H9 (cell line): ENCODE measurements at regions not wholly inside any gene's neighbourhood (a gene's known extent, or its start where the extent isn't known, plus 50 kb on each side); places are given as distances from the start of the nearest gene placed in this dataset.
"Not testable (repeated sequence)": the region's sequence is repeated elsewhere in the genome, so short reads cannot be mapped to it uniquely, and the experiment has no call there.

ENCODE experiments used
- DNase-seq: peaks from one replicate; pipeline ENCODE4 v3.0.0-alpha.2; 2017
- H2AFZ ChIP-seq: one replicate; pipeline ENCODE4 v1.6.1; 2013; ENCODE audit warnings: mild to moderate bottlenecking, low read length, control low read depth, moderate library complexity
- H2AK5ac ChIP-seq: 2 replicates; pipeline ENCODE4 v1.6.1; 2013; ENCODE audit warnings: low read length, control low read depth, mixed read lengths; ENCODE audit not compliant: insufficient read length
- H2BK120ac ChIP-seq: one replicate; pipeline ENCODE4 v1.6.1; 2013; ENCODE audit warnings: low read depth, mild to moderate bottlenecking, low read length, control low read depth, inconsistent platforms; ENCODE audit not compliant: poor library complexity, severe bottlenecking
- H2BK12ac ChIP-seq: 2 replicates; pipeline ENCODE4 v1.6.1; 2013; ENCODE audit warnings: low read length, control low read depth, mixed read lengths, low read depth; ENCODE audit not compliant: insufficient read length
- H2BK15ac ChIP-seq: 2 replicates; pipeline ENCODE4 v1.6.1; 2013; ENCODE audit warnings: low read depth, low read length, control low read depth
- H2BK20ac ChIP-seq: one replicate; pipeline ENCODE4 v1.6.1; 2013; ENCODE audit warnings: low read depth, mild to moderate bottlenecking, low read length, control low read depth, inconsistent platforms; ENCODE audit not compliant: poor library complexity, severe bottlenecking
- H2BK5ac ChIP-seq: 2 replicates; pipeline ENCODE4 v1.6.1; 2013; ENCODE audit warnings: low read length, control low read depth, mixed read lengths; ENCODE audit not compliant: insufficient read length
- H3K14ac ChIP-seq: 2 replicates; pipeline ENCODE4 v1.6.1; 2013; ENCODE audit warnings: low read length, control low read depth; ENCODE audit not compliant: insufficient read depth
- H3K18ac ChIP-seq: 2 replicates; pipeline ENCODE4 v1.6.1; 2013; ENCODE audit warnings: low read depth, mild to moderate bottlenecking, mixed read lengths, low read length, control low read depth; ENCODE audit not compliant: insufficient read length
- H3K23ac ChIP-seq: 2 replicates; pipeline ENCODE4 v1.6.1; 2013; ENCODE audit warnings: low read length, control low read depth, mixed read lengths, low read depth; ENCODE audit not compliant: insufficient read length
- H3K23me2 ChIP-seq: 2 replicates; pipeline ENCODE4 v1.6.1; 2013; ENCODE audit warnings: low read depth, mild to moderate bottlenecking, mixed read lengths, low read length, control low read depth; ENCODE audit not compliant: insufficient read length, poor library complexity, severe bottlenecking
- H3K27ac ChIP-seq: 2 replicates; pipeline ENCODE4 v1.5.1; 2013; ENCODE audit warnings: low read length, control low read depth, mixed read lengths, low read depth; ENCODE audit not compliant: insufficient read length
- H3K27me3 ChIP-seq: 2 replicates; pipeline ENCODE4 v1.6.1; 2013; ENCODE audit warnings: low read length, control low read depth, inconsistent platforms; ENCODE audit not compliant: insufficient read depth
- H3K4ac ChIP-seq: 2 replicates; pipeline ENCODE4 v1.6.1; 2013; ENCODE audit warnings: low read depth, mild to moderate bottlenecking, control low read depth, inconsistent platforms, low read length, moderate library complexity
- H3K4me1 ChIP-seq: 2 replicates; pipeline ENCODE4 v1.6.1; 2013; ENCODE audit warnings: low read length, control low read depth, inconsistent platforms; ENCODE audit not compliant: insufficient read depth
- H3K4me2 ChIP-seq: 2 replicates; pipeline ENCODE4 v1.6.1; 2013; ENCODE audit warnings: low read length, control low read depth, mixed read lengths; ENCODE audit not compliant: insufficient read length, insufficient read depth
- H3K56ac ChIP-seq: 2 replicates; pipeline ENCODE4 v1.6.1; 2013; ENCODE audit warnings: low read depth, mild to moderate bottlenecking, mixed read lengths, low read length, control low read depth; ENCODE audit not compliant: insufficient read length
- H3K79me1 ChIP-seq: 2 replicates; pipeline ENCODE4 v1.6.1; 2013; ENCODE audit warnings: low read depth, mild to moderate bottlenecking, moderate library complexity, low read length, control low read depth, inconsistent platforms; ENCODE audit not compliant: insufficient read depth, poor library complexity, severe bottlenecking
- H3K79me2 ChIP-seq: 2 replicates; pipeline ENCODE4 v1.6.1; 2013; ENCODE audit warnings: low read length, control low read depth, inconsistent platforms; ENCODE audit not compliant: insufficient read depth
- H3K9ac ChIP-seq: 2 replicates; pipeline ENCODE4 v1.6.1; 2013; ENCODE audit warnings: low read length, control low read depth, mixed read lengths; ENCODE audit not compliant: insufficient read length; ENCODE audit errors: extremely low read depth
- H3K9me3 ChIP-seq: one replicate; pipeline ENCODE4 v1.6.1; 2013; ENCODE audit warnings: low read depth, low read length, inconsistent platforms; ENCODE audit not compliant: control insufficient read depth
- H3T11ph ChIP-seq: one replicate; pipeline ENCODE4 v1.6.1; 2013; ENCODE audit warnings: mild to moderate bottlenecking, low read length, control low read depth, inconsistent platforms
- H4K20me1 ChIP-seq: one replicate; pipeline ENCODE4 v1.6.1; 2013; ENCODE audit not compliant: control insufficient read depth, insufficient read length, insufficient read depth
- H4K5ac ChIP-seq: 2 replicates; pipeline ENCODE4 v1.6.1; 2013; ENCODE audit warnings: low read depth, mild to moderate bottlenecking, mixed read lengths, low read length, control low read depth; ENCODE audit not compliant: insufficient read length
- H4K8ac ChIP-seq: replicated peaks from 2 replicates; pipeline ENCODE4 v1.6.1; 2013; ENCODE audit warnings: low read length, control low read depth, mixed read lengths, low read depth; ENCODE audit not compliant: insufficient read length
- H4K91ac ChIP-seq: 2 replicates; pipeline ENCODE4 v1.6.1; 2013; ENCODE audit warnings: low read depth, mild to moderate bottlenecking, moderate library complexity, mixed read lengths, low read length, control low read depth; ENCODE audit not compliant: insufficient read length
- H3K27ac Mint-ChIP-seq, 3 experiments: 2 replicates in 2 of 3; 3 replicates in 1 of 3; pipeline ENCODE4 v1.8.0; 2020 to 2021; ENCODE audit warnings: mixed read lengths in 3 of 3, mild to moderate bottlenecking in 1 of 3, moderate library complexity in 1 of 3
- H3K27me3 Mint-ChIP-seq: 2 replicates; pipeline ENCODE4 v1.8.0; 2021; ENCODE audit warnings: low read depth, mild to moderate bottlenecking, moderate library complexity, mixed read lengths
- H3K36me3 Mint-ChIP-seq, 3 experiments: 2 replicates in 2 of 3; 3 replicates in 1 of 3; pipeline ENCODE4 v1.8.0; 2020 to 2021; ENCODE audit warnings: low read depth in 3 of 3, mixed read lengths in 3 of 3; ENCODE audit not compliant: insufficient read depth in 1 of 3
- H3K4me1 Mint-ChIP-seq, 2 experiments: 2 replicates each; pipeline ENCODE4 v1.8.0; 2020; ENCODE audit warnings: mixed read lengths in 2 of 2
- H3K4me3 Mint-ChIP-seq, 2 experiments: 2 replicates in 1 of 2; 3 replicates in 1 of 2; pipeline ENCODE4 v1.8.0; 2020 to 2021; ENCODE audit warnings: mild to moderate bottlenecking in 2 of 2, mixed read lengths in 2 of 2, moderate library complexity in 1 of 2
- H3K9me3 Mint-ChIP-seq, 2 experiments: 2 replicates in 1 of 2; 3 replicates in 1 of 2; pipeline ENCODE4 v1.8.0; 2020; ENCODE audit warnings: mild to moderate bottlenecking in 2 of 2, mixed read lengths in 2 of 2, moderate library complexity in 1 of 2
- WGBS: extraction: QIAGEN DNeasy Blood & Tissue Kit; methylation state at CpG from one replicate; pipeline ENCODE4 v1.1.7; 2013; ENCODE audit warnings: missing lambda C conversion rate, low lambda C conversion rate, mixed read lengths; ENCODE audit not compliant: insufficient read length; ENCODE audit errors: extremely low coverage; 5-methylcytosine and 5-hydroxymethylcytosine counted together

DNA sequence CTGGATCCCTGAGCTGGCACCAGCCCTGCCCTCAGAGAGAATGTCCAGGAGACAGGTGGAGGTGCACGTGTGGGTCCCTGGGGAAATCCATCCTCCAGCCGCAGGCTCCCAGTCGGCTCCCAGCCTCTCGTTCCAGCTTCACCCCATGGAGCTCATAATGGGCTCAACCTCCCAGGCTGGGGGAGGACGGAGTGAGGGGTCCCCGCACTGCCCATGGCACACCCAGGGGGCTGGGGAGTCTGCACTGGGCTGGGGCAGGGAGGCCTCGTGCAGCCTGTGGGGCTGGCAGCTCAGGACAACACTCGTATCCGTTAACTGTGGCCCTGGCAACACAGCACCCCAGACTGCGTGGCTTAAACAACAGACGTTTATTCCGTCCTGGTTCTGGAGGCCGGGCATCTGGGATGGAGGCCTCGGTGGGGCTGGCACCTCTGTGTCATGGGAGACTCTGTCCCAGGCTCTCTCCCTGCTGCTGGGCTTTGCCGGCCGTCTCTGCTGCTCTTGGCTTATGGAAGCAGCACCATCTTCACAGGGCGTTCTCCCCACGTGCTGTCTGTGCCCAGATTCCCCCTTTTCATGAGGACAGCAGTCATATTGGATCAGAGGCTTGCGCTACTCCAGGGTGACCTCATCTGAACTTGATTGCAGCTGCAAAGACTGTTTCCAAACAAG, 223.6 kb downstream of the TMEM121 start:
- not testable (repeated sequence) for H2BK20ac ChIP-seq, H2BK120ac ChIP-seq, H3K14ac ChIP-seq, H3K9ac ChIP-seq, H4K91ac ChIP-seq, H3K56ac ChIP-seq, H3K23ac ChIP-seq, H3K4me1 Mint-ChIP-seq, H3K27me3 ChIP-seq, H4K8ac ChIP-seq, H3K4me2 ChIP-seq, H3K27ac ChIP-seq, H2AFZ ChIP-seq, H3K4ac ChIP-seq, H3K27ac Mint-ChIP-seq, H3K23me2 ChIP-seq, H4K5ac ChIP-seq, DNase-seq, H3K79me2 ChIP-seq, H3K79me1 ChIP-seq, H3K4me3 Mint-ChIP-seq, H2BK12ac ChIP-seq, H2AK5ac ChIP-seq, H2BK15ac ChIP-seq, H3K27me3 Mint-ChIP-seq, H3K4me1 ChIP-seq, H3T11ph ChIP-seq, H3K18ac ChIP-seq, H2BK5ac ChIP-seq, H4K20me1 ChIP-seq
- Mint-ChIP-seq H3K9me3 (peaks cover 72 to 78% of the 10 kb centered on the region in 2 experiments), H3K36me3 (peaks cover 11 to 22% (median 21%) of the 10 kb centered on the region in 3 experiments; a peak in 6 of 7 replicates)
- H3K9me3 ChIP-seq, result peaks cover 40% of the 10 kb centered on the region
- no CpG with 5 or more reads among the region's 19 CpGs for WGBS

DNA sequence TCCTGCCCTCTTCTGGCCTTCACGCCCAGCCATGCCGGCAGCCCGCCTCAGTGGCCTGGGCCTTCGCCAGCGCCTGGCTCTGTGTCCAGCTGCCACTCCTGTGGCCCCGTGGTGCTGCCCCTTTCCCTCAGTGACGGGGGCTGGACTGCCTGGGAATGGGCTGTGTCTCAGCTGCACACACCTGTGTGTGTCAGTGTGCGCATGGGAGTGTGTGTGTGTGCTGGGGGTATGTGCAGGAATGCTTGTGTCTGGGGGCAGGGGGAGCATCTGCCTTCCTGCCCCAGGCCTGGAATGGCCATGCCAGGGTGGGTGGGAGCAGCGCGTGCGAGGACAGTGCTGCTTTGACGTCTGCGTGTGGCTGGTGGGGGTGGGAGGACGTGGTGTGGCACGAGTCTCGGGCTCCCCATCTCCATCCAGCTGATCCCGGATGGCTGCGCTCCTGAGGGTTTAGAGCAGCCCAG, 224.9 kb downstream of the TMEM121 start:
- not testable (repeated sequence) for H3K9ac ChIP-seq, H3K27ac ChIP-seq, H3K4me3 Mint-ChIP-seq, H4K8ac ChIP-seq, H4K5ac ChIP-seq, H3K56ac ChIP-seq, H3K18ac ChIP-seq, H3K79me1 ChIP-seq, H3K4me2 ChIP-seq, H2BK5ac ChIP-seq, H3K4ac ChIP-seq, H2BK20ac ChIP-seq, H3K4me1 Mint-ChIP-seq, H3T11ph ChIP-seq, H4K91ac ChIP-seq, H2AK5ac ChIP-seq, H2BK15ac ChIP-seq, H2AFZ ChIP-seq, H2BK12ac ChIP-seq, H3K14ac ChIP-seq, H3K79me2 ChIP-seq, H3K27me3 Mint-ChIP-seq, H2BK120ac ChIP-seq, H3K23ac ChIP-seq, H3K4me1 ChIP-seq, H3K27me3 ChIP-seq, H3K23me2 ChIP-seq, H4K20me1 ChIP-seq, DNase-seq, H3K27ac Mint-ChIP-seq
- H3K9me3 ChIP-seq, result peaks cover 27% of the 10 kb centered on the region
- H3K36me3 Mint-ChIP-seq, result peaks cover 11 to 23% (median 22%) of the 10 kb centered on the region in 3 experiments; a peak in 6 of 7 replicates
- WGBS, result no CpG with 5 or more reads among the region's 18 CpGs
- peaks cover 66 to 71% of the 10 kb centered on the region in 2 experiments for H3K9me3 Mint-ChIP-seq
